GM23338 (cell line): ENCODE measurements at regions not wholly inside any gene's neighbourhood (a gene's known extent, or its start where the extent isn't known, plus 50 kb on each side); places are given as distances from the start of the nearest gene placed in this dataset.

ENCODE experiments used
- CREB1 ChIP-seq: fragments of 250-450 bp; sonication (Bioruptor Pico); IDR thresholded peaks from 2 replicates; pipeline ENCODE4 v1.5.0; 2020; ENCODE audit warnings: low read depth, mild to moderate bottlenecking, moderate library complexity
- CTCF ChIP-seq, 2 experiments: fragments of 200-600 bp in 1 of 2; sonication (generic) in 1 of 2; conservative IDR thresholded peaks; 2 replicates each; pipeline versions ENCODE4 v1.5.1 to v1.6.1; 2016 to 2017; ENCODE audit warnings: antibody characterized with exemption in 2 of 2, low read depth in 2 of 2, mild to moderate bottlenecking in 2 of 2, moderate library complexity in 1 of 2
- ETS1 ChIP-seq: IDR thresholded peaks from 2 replicates; pipeline ENCODE4 v1.6.1; 2016; ENCODE audit warnings: antibody characterized with exemption
- EZH2 ChIP-seq: fragments of 200-600 bp; sonication (generic); IDR thresholded peaks from one replicate; pipeline ENCODE4 v1.8.0; 2017; ENCODE audit warnings: antibody characterized with exemption, mild to moderate bottlenecking, low read depth; ENCODE audit not compliant: unreplicated experiment
- EZH2phosphoT487 ChIP-seq: fragments of 200-600 bp; sonication (generic); IDR thresholded peaks from one replicate; pipeline ENCODE4 v1.8.1; 2018; ENCODE audit warnings: antibody characterized with exemption; ENCODE audit not compliant: unreplicated experiment
- JUNB ChIP-seq: IDR thresholded peaks from one replicate; pipeline ENCODE4 v1.6.1; 2016; ENCODE audit warnings: antibody characterized with exemption; ENCODE audit not compliant: unreplicated experiment
- NANOG ChIP-seq: IDR thresholded peaks from 2 replicates; pipeline ENCODE4 v1.6.1; 2016; ENCODE audit warnings: antibody characterized with exemption, borderline replicate concordance
- POLR2AphosphoS5 ChIP-seq: IDR thresholded peaks from 2 replicates; pipeline ENCODE4 v1.6.1; 2016; ENCODE audit warnings: antibody characterized with exemption, low read depth
- REST ChIP-seq: IDR thresholded peaks from one replicate; pipeline ENCODE4 v1.6.1; 2018; ENCODE audit warnings: antibody characterized with exemption; ENCODE audit not compliant: unreplicated experiment
- STAT1 ChIP-seq: IDR thresholded peaks from one replicate; pipeline ENCODE4 v1.6.1; 2016; ENCODE audit warnings: antibody characterized with exemption; ENCODE audit not compliant: unreplicated experiment
- ZNF114 ChIP-seq: fragments of 250-450 bp; sonication (Bioruptor Pico); IDR thresholded peaks from 2 replicates; pipeline ENCODE4 v1.5.0; 2020; ENCODE audit warnings: mild to moderate bottlenecking, moderate library complexity
- ZNF331 ChIP-seq: fragments of 250-450 bp; sonication (Bioruptor Pico); IDR thresholded peaks from 2 replicates; pipeline ENCODE4 v1.5.0; 2020; ENCODE audit warnings: low read depth, mild to moderate bottlenecking, moderate library complexity
- ZNF462 ChIP-seq: fragments of 250-450 bp; sonication (Bioruptor Pico); IDR thresholded peaks from 2 replicates; pipeline ENCODE4 v1.5.0; 2020; ENCODE audit warnings: mild to moderate bottlenecking, moderate library complexity

GRCh38 chr13:47420020-47420419 lies 523.2 kb upstream of the HTR2A start:
- TF ChIP-seq EZH2: no peak
- 0 out of 4 replicates have a peak, but pooled peaks of 1 of the 2 experiments have one; percentile 11 for TF ChIP-seq CTCF (conservative IDR thresholded peaks at IDR 0.05; ENCODE audit: low read depth in 2 of 2)
- TF ChIP-seq REST: no peak
- no peak for TF ChIP-seq POLR2AphosphoS5
- no peak for TF ChIP-seq EZH2phosphoT487
- TF ChIP-seq ZNF462 (CRISPR knock-in tag): no peak
- no peak for TF ChIP-seq CREB1 (CRISPR knock-in tag)
- no peak for TF ChIP-seq JUNB
- no peak for TF ChIP-seq ZNF331 (CRISPR knock-in tag)
- TF ChIP-seq ZNF114 (CRISPR knock-in tag): no peak
- TF ChIP-seq NANOG: no peak
- no peak for TF ChIP-seq STAT1
- no peak for TF ChIP-seq ETS1
